ENCODE measurements at regions not wholly inside any gene's neighbourhood (a gene's known extent, or its start where the extent isn't known, plus 50 kb on each side); places are given as distances from the start of the nearest gene placed in this dataset.

DNA sequence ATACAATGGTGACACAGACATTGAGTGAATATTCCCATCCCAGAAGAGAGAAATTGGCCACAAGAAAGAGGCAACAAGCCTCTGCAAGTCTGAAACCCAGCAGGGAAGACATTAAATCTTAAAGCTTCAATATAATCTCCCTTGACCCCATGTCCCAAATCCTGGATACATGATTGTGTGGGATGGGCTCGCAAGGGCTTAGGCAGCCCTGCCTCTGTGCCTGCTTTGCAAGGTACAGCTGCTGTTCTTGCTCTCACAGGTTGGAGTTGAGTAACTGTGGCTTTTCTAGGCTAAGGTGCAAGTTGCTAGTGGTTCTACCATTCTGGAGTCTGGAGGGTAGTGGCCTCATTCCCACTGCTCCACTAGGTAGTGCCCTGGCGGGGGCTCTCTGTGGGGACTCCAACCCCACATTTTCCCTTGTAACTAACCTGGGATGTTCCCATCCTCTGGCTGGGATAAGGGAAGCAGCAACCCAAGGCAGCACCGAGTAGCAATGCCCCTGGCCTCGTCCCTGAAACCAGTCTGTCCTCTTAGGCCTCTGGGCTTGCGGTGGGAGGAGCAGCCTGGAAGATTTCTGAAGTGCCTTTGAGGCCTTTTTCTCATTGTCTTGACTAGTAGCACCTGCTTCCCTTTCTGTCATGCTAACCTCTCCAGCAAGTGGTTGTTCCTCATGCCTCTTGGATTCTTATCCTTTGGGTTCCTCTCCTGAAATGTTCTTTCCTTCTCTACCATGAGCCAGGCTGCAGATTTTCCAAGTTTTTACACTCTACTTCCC is 90.0 kb downstream of the FAM174B start:
- in situ Hi-C loops (cut with HindIII; ENCODE audit: low sequenced_read_pairs), result no loop called here

GRCh38 chr15:92561754-92562153 is 93.8 kb downstream of the FAM174B start:
- in situ Hi-C loops (cut with HindIII; ENCODE audit: low sequenced_read_pairs), result no loop called here

DNA sequence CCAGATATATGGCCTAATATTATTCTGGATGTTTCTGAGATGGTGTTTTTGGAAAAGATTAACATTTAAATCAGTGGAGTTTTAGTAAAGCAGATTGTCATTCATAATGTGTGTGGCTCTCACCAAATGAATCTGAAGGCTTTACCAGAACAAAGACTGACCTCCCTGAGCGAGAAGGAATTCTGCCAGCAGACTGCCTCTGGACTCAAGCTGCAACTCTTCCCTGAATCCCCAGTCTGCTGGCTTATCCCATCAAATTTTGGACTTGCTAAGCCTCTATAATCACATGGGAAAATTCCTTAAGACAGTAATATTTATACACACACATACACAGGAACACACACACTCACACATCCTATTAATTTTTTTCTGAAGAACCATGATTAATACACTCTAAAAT is 102.3 kb downstream of the FAM174B start:
- in situ Hi-C loops (cut with HindIII; ENCODE audit: low sequenced_read_pairs), result no loop called here

- in situ Hi-C loops (cut with HindIII; ENCODE audit: low sequenced_read_pairs), result no loop called here
Measured at GRCh38 chr15:92545996-92546395, 109.6 kb downstream of the FAM174B start.

DNA sequence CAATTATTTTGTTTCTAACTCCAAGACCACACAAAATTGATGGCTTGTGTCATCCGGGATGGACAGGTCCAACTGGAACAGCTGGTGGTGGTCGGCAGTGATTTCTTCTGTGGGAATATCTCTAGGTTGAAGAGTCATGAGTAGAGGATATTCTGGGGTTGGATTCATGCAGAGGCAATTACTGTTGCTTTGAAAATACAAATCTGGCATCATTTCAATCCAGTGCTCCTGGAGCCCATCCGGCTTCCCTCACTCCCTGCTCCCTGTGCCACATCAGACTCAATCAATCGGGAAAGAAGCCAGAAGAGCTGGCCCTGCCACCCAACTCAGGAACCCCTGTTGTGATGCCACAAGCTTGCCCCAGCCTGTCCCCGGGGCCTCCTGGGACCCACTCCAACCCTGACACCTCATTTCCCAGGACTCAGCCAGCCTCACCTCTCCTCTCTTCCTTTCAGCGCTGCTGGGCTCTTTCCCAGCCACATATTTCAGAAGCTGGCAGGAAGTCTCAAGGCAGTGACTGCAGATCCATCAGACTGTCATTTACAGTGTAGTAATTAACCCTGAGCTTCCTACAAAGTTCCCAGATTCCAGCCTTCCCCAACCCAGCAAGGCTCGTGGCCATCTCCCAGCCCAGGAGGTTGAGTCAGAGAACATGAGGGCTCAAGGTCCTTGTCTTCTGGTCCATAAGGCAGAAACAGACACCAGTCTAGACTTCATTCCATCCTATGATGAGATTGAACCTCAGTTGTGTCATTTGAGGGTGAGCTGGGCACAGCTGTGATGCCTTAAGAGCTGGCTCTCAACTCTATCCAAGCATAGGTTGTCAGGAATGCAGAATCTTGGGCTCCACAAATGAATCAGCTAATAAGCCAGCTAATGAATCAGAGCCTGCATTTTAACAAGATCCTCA is 114.0 kb downstream of the FAM174B start:
- in situ Hi-C loops (cut with HindIII; ENCODE audit: low sequenced_read_pairs), result no loop called here

GRCh38 chr15:92538115-92538514 is 117.5 kb downstream of the FAM174B start:
- in situ Hi-C loops (cut with HindIII; ENCODE audit: low sequenced_read_pairs), result no loop called here

GRCh38 chr15:92533298-92533697 is 122.3 kb downstream of the FAM174B start:
- in situ Hi-C loops (cut with HindIII; ENCODE audit: low sequenced_read_pairs), result loop anchor here (5.0 kb wide), 1 partner anchor 41 kb away; no protein-coding TSS in a partner anchor

DNA sequence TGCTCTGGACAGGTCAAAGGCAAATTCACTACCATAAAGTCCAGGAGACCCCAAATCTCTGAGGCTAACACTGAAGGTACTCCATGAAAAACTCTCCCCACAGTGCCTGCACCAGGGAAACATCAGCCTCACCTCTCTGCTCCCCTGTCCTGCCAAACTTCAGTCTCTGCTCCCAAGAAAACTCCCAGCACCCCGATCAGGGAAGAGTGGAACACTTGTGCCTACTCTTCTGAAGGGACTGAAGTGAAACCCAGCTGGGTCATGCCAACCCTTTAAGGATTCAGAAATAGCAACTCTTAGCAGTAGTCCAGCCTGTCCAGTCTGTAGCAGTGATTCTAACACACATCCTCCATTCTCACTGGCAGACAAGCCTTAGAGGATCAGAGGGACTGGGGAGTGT is 124.2 kb downstream of the FAM174B start:
- in situ Hi-C loops (cut with HindIII; ENCODE audit: low sequenced_read_pairs), result loop anchor here (5.0 kb wide), 1 partner anchor 39 kb away; no protein-coding TSS in a partner anchor

- in situ Hi-C loops (cut with HindIII; ENCODE audit: low sequenced_read_pairs), result no loop called here
Measured at GRCh38 chr15:92528736-92529135, 126.8 kb downstream of the FAM174B start.

- in situ Hi-C loops (cut with HindIII; ENCODE audit: low sequenced_read_pairs), result no loop called here
Measured at GRCh38 chr15:92527197-92527596, 128.4 kb downstream of the FAM174B start.

GRCh38 chr15:92525758-92526245 is 129.8 kb downstream of the FAM174B start:
- in situ Hi-C loops (cut with HindIII; ENCODE audit: low sequenced_read_pairs), result no loop called here

DNA sequence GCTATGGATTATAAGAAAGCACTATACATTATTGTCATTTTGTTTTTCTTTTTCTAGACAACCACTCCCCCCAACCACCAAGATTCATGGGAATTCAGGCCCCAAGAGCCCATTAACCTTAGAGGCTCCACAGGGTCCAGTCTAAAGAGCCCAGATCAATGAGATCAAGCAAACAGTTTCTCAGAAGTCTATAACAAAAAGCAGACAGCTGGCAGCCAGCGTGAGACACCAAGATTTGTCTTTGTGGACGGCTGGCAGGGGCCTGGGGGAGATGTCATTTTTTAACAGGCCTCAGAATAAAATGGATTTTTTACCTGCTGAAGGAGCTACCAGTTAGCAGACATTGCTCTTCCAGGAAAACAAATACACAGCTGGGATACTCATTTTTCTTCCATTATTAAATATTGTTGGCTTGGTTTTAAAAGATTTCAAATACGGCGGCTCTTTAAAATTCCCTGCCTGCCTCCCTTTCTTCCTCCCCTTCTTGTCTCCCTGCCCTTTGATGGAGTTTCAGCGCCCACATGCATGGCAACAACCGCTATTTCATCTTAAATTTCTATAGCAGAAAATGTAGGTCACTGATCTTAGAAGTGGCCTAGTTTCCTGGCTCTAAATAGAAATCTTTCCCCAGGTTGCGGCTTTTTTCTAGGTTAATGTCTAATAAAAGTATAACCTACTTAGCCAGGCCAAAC is 130.6 kb downstream of the FAM174B start:
- in situ Hi-C loops (cut with HindIII; ENCODE audit: low sequenced_read_pairs), result no loop called here

GRCh38 chr15:92524161-92524560 is 130.5 kb downstream of the ST8SIA2 start:
- in situ Hi-C loops (cut with HindIII; ENCODE audit: low sequenced_read_pairs), result no loop called here

- in situ Hi-C loops (cut with HindIII; ENCODE audit: low sequenced_read_pairs), result no loop called here
Measured at GRCh38 chr15:92523176-92523575, 129.5 kb downstream of the ST8SIA2 start.

DNA sequence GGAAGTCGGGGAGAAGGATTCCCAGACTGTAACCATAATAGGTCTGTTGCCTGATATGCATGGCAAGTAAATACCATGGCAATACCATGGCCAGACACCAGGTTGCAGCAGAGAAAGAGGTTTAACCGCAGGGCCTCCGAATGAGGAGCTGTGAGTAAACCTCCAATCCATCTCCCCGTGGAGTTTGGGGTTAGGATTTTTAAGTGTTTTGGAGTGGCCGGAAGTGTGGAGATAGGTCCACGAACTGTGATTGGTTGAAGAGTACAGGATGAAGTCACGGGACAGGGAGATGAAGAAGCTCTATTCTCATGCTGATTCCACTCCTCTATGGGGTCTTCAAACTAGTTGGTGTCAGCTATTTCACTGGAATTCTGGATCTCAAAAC is 127.9 kb downstream of the ST8SIA2 start:
- in situ Hi-C loops (cut with HindIII; ENCODE audit: low sequenced_read_pairs), result no loop called here

- in situ Hi-C loops (cut with HindIII; ENCODE audit: low sequenced_read_pairs), result no loop called here
Measured at GRCh38 chr15:92520914-92521623, 127.4 kb downstream of the ST8SIA2 start.

DNA sequence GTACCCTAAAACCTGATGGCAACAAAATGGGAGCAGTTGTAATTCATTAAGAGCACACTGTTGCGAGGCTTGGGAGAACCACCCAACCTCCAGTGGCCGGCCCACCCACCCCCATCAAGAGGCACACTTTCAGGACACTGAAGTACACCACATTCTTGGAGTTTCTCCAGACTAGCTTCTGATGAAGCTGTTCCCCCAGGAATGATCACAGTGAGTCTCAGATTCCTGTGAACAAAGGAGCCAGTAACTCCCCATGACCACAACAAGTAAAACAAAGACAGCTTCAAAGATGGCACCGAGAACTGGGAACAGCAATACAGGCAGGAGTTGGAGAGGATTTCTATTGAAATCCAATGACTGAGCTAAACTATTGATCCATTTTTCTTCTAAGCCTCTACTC is 126.0 kb downstream of the ST8SIA2 start:
- in situ Hi-C loops (cut with HindIII; ENCODE audit: low sequenced_read_pairs), result no loop called here

All from endothelial cell of hepatic sinusoid (primary cell).